ENCODE measurements at regions not wholly inside any gene's neighbourhood (a gene's known extent, or its start where the extent isn't known, plus 50 kb on each side); places are given as distances from the start of the nearest gene placed in this dataset.

GRCh38 chr18:73990258-73990657 lies 157.4 kb downstream of the FBXO15 start:
- WGBS, 2 donors (ENCODE audit: low coverage in 1 of 2): 92 to 94% methylated on average over 4 to 6 of the region's 6 CpGs
- no peak overlapping the region for H3K4me3 ChIP-seq
- H3K27ac ChIP-seq: no peak overlapping the region
- DNase-seq: no peak
- intact Hi-C loops (cut with DNase I; ENCODE audit: low total_unique reads) (no loop called here), in situ Hi-C loops (cut with MboI; ENCODE audit: low pct_ligation_motif_present in 1 of 4, low pct_unique_long_range_greater_than_20kb in 1 of 4, low sequenced_read_pairs in 3 of 4) (no loop called here)
- no peaks in the 10 kb centered on the region for H3K9me3 ChIP-seq
- H3K4me1 ChIP-seq: peaks cover 0 to 8% (median 0%) of the 10 kb centered on the region in 4 donors
- no peaks in the 10 kb centered on the region for H3K36me3 ChIP-seq
- no peaks in the 10 kb centered on the region for H3K27me3 ChIP-seq
- TF ChIP-seq, protein P1, sequence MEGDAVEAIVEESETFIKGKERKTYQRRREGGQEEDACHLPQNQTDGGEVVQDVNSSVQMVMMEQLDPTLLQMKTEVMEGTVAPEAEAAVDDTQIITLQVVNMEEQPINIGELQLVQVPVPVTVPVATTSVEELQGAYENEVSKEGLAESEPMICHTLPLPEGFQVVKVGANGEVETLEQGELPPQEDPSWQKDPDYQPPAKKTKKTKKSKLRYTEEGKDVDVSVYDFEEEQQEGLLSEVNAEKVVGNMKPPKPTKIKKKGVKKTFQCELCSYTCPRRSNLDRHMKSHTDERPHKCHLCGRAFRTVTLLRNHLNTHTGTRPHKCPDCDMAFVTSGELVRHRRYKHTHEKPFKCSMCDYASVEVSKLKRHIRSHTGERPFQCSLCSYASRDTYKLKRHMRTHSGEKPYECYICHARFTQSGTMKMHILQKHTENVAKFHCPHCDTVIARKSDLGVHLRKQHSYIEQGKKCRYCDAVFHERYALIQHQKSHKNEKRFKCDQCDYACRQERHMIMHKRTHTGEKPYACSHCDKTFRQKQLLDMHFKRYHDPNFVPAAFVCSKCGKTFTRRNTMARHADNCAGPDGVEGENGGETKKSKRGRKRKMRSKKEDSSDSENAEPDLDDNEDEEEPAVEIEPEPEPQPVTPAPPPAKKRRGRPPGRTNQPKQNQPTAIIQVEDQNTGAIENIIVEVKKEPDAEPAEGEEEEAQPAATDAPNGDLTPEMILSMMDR (IDR thresholded peaks at IDR 0.05): no peak
- TF ChIP-seq POLR2A (IDR thresholded peaks at IDR 0.05) (no peak), POLR2AphosphoS5 (IDR thresholded peaks at IDR 0.05) (no peak), EP300 (IDR thresholded peaks at IDR 0.05; ENCODE audit: low read depth) (no peak)

- DNase-seq: no peak
- Histone ChIP-seq H3K4me1 (peaks cover 0 to 8% (median 0%) of the 10 kb centered on the region in 4 donors), H3K36me3 (no peaks in the 10 kb centered on the region), H3K9me3 (no peaks in the 10 kb centered on the region), H3K4me3 (no peak overlapping the region), H3K27ac (no peak overlapping the region), H3K27me3 (no peaks in the 10 kb centered on the region)
- 83 to 100% methylated on average over 2 of the region's 2 CpGs for WGBS, 2 donors (ENCODE audit: low coverage in 1 of 2)
- TF ChIP-seq, protein P1 (IDR thresholded peaks at IDR 0.05): no peak
- TF ChIP-seq POLR2A (IDR thresholded peaks at IDR 0.05): no peak
- in situ Hi-C loops (cut with MboI; ENCODE audit: low pct_ligation_motif_present in 1 of 4, low pct_unique_long_range_greater_than_20kb in 1 of 4, low sequenced_read_pairs in 3 of 4) (no loop called here), intact Hi-C loops (cut with DNase I; ENCODE audit: low total_unique reads) (no loop called here)
These were observed 160.2 kb downstream of the FBXO15 start for GRCh38 chr18:73987247-73987980.

GRCh38 chr18:73986711-73987110 lies 160.9 kb downstream of the FBXO15 start:
- 26 to 28% methylated on average over 3 of the region's 3 CpGs for WGBS, 2 donors (ENCODE audit: low coverage in 1 of 2)
- no peak overlapping the region for H3K4me3 ChIP-seq
- H3K27me3 ChIP-seq: no peaks in the 10 kb centered on the region
- in situ Hi-C loops (cut with MboI; ENCODE audit: low pct_ligation_motif_present in 1 of 4, low pct_unique_long_range_greater_than_20kb in 1 of 4, low sequenced_read_pairs in 3 of 4) (no loop called here), intact Hi-C loops (cut with DNase I; ENCODE audit: low total_unique reads) (no loop called here)
- H3K4me1 ChIP-seq: peaks cover 0 to 8% (median 0%) of the 10 kb centered on the region in 4 donors
- H3K27ac ChIP-seq: no peak overlapping the region
- no peaks in the 10 kb centered on the region for H3K36me3 ChIP-seq
- H3K9me3 ChIP-seq: no peaks in the 10 kb centered on the region
- TF ChIP-seq, protein P1 (IDR thresholded peaks at IDR 0.05): no peak
- TF ChIP-seq POLR2A (IDR thresholded peaks at IDR 0.05) (no peak), EP300 (IDR thresholded peaks at IDR 0.05; ENCODE audit: low read depth) (no peak), POLR2AphosphoS5 (IDR thresholded peaks at IDR 0.05) (no peak)
- no peak for DNase-seq

GRCh38 chr18:73985855-73986625 lies 161.6 kb downstream of the FBXO15 start:
- in situ Hi-C loops (cut with MboI; ENCODE audit: low pct_ligation_motif_present in 1 of 4, low pct_unique_long_range_greater_than_20kb in 1 of 4, low sequenced_read_pairs in 3 of 4) (no loop called here), intact Hi-C loops (cut with DNase I; ENCODE audit: low total_unique reads) (no loop called here)
- no peak overlapping the region for H3K27ac ChIP-seq
- no peak for DNase-seq
- H3K36me3 ChIP-seq: no peaks in the 10 kb centered on the region
- H3K27me3 ChIP-seq: no peaks in the 10 kb centered on the region
- 35 to 51% methylated on average over 2 of the region's 2 CpGs for WGBS, 2 donors (ENCODE audit: low coverage in 1 of 2)
- no peaks in the 10 kb centered on the region for H3K9me3 ChIP-seq
- TF ChIP-seq, protein P1 (IDR thresholded peaks at IDR 0.05): no peak
- no peak for TF ChIP-seq POLR2A (IDR thresholded peaks at IDR 0.05)
- TF ChIP-seq POLR2AphosphoS5 (IDR thresholded peaks at IDR 0.05): no peak
- TF ChIP-seq EP300 (IDR thresholded peaks at IDR 0.05; ENCODE audit: low read depth): no peak
- H3K4me1 ChIP-seq: peaks cover 0 to 8% (median 0%) of the 10 kb centered on the region in 4 donors
- H3K4me3 ChIP-seq: no peak overlapping the region

Data from transverse colon (tissue), 4 donors.